ENCODE measurements at regions not wholly inside any gene's neighbourhood (a gene's known extent, or its start where the extent isn't known, plus 50 kb on each side); places are given as distances from the start of the nearest gene placed in this dataset.
"Not testable (repeated sequence)": the region's sequence is repeated elsewhere in the genome, so short reads cannot be mapped to it uniquely, and the experiment has no call there.

- no peak for DNase-seq (ENCODE audit: low read depth in 2 of 2)
Measured at GRCh38 chr2:12877761-12878160, 161.0 kb downstream of the TRIB2 start.

GRCh38 chr2:12879649-12880048 is 162.9 kb downstream of the TRIB2 start:
- no peak for DNase-seq (ENCODE audit: low read depth in 2 of 2)

GRCh38 chr2:12881952-12882351 is 165.2 kb downstream of the TRIB2 start:
- DNase-seq (ENCODE audit: low read depth in 2 of 2), result no peak

DNA sequence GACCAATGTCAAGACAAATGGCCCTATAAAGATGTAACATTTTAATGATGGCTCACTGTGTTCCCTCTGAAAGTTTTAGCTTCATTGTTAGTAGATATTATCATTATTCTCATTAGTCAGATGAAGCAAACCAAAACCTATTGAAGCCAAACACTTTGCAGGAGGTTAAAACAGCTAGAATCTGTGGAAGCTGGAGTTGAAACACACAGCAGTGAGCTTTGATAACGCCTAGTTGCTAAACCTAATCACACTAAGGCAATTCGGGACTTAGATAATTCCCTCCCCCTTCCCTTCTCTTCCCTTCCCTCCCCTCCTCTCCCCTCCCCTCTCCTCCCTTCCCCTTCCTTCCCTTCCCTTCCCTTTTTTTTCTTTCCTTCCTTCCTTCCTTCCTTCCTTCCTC is 165.7 kb downstream of the TRIB2 start:
- no peak for DNase-seq (ENCODE audit: low read depth in 2 of 2)

DNA sequence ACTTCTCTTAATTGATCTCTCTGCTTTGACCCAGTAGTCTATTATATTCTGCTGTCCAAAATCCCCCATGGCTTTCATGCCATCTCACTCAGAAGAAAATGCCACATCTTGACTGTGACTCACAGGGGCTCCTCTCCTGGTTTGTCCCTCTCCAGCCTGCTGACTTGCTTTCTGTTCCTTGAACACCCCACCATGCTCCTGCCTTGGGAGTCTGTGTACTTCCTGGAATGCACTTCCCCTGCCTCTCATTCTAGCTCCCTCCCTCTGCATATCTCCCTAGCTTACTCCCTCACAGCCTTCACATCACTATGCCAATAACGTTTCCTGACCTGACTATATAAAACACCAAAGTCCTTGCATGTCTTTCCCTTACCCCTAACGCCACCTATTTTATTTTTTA is 167.2 kb downstream of the TRIB2 start:
- no peak for DNase-seq (ENCODE audit: low read depth in 2 of 2)

DNA sequence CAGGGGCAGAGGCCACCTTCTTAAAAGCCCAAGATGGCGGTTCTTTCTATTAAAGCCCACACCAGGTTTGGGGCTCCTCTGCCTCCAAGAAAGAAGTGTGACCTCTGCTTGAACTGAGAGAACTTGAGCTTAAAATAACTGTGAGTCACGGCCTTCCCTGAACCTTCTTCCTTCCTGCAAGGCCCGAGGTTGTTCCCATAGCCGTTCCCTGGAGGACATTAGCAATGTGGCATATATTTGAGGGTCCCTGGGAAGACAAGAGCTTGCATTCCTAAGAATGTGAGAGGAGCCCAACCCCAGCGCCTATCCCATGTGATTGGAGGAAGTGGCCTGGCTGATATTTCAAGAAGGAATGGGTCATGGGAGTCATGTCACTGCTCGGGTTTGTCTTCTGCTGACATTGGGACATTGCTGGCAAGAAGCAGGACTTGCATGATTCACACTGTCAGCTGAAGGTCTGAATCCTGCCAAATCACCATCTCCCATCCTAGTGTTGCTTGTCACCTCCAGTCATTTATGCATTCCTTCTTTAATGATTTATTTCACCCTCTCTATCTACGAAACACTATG is 168.1 kb downstream of the TRIB2 start:
- no peak for DNase-seq (ENCODE audit: low read depth in 2 of 2)

- DNase-seq (ENCODE audit: low read depth in 2 of 2), result no peak
Measured at GRCh38 chr2:12890066-12890465, 173.3 kb downstream of the TRIB2 start.

GRCh38 chr2:12890481-12890991 is 173.8 kb downstream of the TRIB2 start:
- no peak for DNase-seq (ENCODE audit: low read depth in 2 of 2)

DNA sequence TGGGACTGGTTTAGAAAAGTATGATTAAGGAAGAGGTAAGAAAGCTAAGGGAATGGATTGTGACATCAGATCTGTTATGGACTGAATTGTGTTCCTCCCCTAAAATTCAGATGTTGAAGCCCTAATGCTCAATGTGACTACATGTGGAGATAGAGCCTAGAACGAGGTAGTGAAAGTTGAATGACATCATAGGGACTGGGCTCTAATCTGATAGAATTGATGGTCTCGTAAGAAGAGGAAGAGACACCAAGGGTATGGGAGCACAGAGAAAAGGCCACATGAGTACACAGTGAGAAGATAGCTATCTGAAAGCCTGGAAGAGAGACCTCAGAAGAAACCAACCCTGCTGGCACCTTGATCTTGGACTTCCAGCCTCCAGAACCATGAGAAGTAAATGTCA is 178.3 kb downstream of the TRIB2 start:
- no peak for DNase-seq (ENCODE audit: low read depth in 2 of 2)

DNA sequence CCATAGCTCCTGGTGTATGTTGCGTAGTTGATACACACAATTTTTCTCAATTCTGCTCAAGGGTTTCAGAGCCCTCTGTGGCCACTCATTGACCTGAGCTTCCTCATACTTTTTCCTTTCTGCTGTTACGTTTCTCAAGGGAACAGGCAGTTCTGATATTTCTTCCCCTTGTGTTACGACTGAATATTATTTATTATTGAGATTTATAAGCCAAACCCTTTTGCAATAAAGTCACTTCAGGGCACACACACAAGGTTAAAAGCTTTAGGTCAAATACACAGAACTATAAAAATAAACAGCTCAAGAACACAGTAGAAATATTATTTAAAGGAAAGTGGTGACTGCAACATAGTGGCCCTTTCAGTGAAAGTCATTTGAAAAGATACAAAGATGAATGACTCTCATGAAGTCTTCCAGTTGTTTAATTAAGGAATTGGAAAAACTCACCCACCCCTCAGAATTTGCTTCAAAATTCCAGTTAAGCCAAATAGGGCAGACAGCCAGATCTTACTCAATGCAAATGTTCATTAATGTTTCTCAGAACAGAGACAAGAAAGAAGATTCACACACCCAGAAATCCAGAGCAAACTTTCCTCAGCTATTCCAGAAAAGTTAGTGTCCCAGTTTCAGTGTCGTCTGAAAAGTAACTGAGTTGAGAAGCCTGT is 179.7 kb downstream of the TRIB2 start:
- no peak for DNase-seq (ENCODE audit: low read depth in 2 of 2)

GRCh38 chr2:12897181-12897580 is 180.4 kb downstream of the TRIB2 start:
- DNase-seq (ENCODE audit: low read depth in 2 of 2), result no peak

DNA sequence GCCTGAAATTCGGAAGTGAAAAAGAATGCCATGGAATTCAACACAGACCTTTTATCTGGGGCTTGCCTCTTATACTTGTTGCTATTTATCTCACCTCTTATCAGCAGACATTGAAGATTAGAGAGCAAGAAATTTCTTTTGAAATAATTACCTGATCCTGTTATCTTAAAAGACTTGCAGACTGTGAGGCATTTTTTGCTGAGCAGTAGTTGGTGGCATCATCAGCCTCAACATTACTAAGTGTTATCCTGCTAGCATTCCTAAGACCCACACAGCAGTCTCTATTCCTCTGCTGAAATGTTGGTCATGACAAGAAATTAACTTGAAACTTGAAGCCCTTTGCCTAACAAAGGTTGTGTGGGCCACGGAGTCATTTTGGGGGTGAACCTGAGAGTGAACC is 186.5 kb downstream of the TRIB2 start:
- DNase-seq (ENCODE audit: low read depth in 2 of 2), result no peak

DNA sequence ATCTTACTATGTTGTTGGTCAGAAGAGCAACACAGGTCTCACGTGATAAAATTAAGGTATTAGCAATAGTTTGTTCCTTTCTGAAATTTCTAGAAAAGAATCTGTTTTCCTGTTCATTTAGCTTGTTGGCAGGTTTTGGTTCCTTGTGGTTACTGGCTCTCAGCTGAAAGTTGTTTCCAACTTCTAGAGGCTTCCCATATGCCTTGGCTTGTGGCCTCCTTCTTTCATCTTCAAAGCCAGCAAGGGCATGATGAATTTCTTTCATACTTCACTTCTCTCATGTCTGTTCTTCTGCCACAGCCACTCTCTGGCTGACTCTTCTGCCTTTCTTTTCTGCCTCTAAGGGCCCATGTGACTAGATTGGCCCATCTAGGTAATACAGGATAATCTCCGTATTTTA is 193.7 kb downstream of the TRIB2 start:
- DNase-seq (ENCODE audit: low read depth in 2 of 2), result no peak

DNA sequence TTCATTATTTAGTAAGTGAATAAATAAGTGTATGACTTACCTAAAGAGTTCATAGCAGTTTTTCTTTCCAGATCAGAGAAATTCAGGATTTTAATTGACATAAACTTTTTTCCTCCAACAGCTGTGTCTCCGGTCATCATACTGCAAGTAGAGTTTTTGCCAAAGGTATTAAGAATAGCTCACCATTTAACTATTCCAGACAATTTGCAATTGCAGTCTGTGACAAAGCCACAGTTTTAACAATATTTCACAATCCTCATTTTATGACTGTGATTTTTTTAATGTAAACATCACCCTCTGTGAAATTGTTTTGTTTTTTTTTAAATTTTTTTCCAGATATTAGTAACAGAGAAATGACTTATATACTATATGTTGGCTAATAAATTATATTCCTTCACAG is 199.1 kb downstream of the TRIB2 start:
- no peak for DNase-seq (ENCODE audit: low read depth in 2 of 2)

- DNase-seq (ENCODE audit: low read depth in 2 of 2), result no peak
Measured at GRCh38 chr2:12918138-12918834, 201.6 kb downstream of the TRIB2 start.

DNA sequence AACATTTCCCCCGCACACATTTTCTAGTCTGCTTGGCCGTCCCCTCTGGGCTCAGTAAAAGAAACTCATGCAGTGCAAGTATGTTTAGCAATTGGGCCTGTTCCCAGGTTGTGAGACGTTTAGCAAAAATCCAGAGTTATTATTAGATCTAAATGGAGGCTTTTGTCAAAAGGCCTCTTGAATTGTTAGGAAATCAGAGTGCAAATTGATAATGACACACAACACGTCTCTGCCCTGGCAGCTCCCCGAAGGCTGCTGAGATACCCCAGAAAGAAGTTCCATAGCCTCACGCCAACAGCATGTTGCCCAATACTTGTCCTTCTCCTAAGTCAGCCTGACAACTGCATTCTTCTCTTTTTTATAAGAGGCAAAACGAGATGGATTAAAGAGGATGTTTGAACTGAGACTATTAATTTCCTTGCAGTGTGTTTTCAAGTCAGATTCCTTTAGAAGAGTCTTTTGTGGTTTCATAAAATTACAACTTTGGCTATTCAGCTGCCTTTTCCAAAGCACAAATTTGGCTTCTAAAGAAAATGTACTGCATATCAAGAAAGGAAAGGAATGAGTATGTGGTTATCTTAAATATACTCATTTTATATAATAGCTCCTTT is 202.2 kb downstream of the TRIB2 start:
- no peak for DNase-seq (ENCODE audit: low read depth in 2 of 2)

- no peak for DNase-seq (ENCODE audit: low read depth in 2 of 2)
Measured at GRCh38 chr2:12921321-12921720, 204.6 kb downstream of the TRIB2 start.

DNA sequence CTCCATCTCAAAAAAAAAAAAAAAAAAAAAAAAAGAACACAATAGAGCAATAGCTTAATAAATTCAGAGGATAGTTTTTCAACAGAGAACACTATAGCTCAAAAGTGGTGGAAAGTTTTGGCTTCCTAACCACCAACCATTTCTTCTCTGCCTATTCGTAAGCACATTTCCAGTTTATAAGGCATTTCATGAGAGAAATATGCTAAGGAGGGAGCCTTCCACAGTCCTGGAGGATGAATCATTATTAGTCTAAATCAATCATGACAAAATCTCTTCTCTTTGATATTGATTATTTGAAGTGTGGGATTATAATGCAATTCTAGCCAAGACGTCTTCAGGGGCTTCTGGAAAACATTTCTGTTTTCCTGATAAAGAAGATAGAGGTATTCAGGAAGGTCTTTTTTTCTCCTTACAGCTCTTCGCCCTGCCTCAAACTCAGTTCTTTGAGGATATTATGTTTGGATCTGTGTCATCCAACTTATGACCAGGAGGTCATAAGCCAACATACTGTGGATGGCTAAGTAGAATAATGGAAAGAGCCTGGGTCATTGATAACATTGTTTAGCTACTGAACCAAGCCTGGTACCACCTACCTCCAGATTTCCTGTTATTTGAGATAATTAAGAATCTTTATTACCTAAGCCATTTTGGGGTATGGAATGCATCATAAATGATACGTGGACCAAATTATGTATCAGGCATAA is 207.3 kb downstream of the TRIB2 start:
- DNase-seq (ENCODE audit: low read depth in 2 of 2), result no peak

DNA sequence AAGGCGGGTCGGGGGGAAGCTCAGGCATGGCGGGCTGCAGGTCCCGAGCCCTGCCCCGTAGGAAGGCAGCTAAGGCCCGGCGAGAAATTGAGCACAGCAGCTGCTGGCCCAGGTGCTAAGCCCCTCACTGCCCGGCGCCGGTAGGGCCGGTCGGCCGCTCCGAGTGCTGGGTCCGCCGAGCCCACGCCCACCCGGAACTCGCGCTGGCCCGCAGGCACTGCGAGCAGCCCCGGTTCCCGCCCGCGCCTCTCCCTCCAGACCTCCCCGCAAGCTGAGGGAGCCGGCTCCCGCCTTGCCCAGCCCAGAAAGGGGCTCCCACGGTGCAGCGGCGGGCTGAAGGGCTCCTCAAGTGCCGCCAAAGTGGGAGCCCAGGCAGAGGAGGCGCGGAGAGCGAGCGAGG is 209.9 kb downstream of the TRIB2 start:
- not testable (repeated sequence) for DNase-seq (ENCODE audit: low read depth in 2 of 2)

DNA sequence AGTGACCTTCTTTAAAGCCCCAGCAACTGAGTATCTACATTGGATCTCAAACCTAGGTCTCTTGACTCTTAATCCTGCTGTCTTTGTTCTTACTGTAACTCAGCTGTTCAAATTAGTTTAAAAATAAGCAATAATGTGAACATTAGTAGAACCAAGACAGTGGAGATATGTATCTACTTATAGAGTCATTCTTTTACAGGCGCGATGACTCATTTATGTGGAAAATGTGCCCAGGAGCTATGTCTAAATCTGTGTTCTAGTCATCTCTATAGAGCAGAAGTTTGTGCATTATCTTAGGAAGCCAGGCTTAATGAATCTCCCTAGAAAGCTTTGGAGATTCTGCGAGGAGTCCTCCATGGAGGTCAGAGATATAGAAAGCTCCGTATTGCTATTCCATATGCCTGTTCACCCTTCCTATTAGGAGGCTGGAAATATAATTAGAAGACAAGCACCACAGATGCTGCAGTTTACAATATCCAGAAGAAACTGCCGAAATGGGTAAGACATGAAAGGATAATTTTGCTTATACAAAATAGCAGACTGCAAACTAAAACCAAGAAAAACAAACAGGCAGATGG is 211.6 kb downstream of the TRIB2 start:
- no peak for DNase-seq (ENCODE audit: low read depth in 2 of 2)

DNA sequence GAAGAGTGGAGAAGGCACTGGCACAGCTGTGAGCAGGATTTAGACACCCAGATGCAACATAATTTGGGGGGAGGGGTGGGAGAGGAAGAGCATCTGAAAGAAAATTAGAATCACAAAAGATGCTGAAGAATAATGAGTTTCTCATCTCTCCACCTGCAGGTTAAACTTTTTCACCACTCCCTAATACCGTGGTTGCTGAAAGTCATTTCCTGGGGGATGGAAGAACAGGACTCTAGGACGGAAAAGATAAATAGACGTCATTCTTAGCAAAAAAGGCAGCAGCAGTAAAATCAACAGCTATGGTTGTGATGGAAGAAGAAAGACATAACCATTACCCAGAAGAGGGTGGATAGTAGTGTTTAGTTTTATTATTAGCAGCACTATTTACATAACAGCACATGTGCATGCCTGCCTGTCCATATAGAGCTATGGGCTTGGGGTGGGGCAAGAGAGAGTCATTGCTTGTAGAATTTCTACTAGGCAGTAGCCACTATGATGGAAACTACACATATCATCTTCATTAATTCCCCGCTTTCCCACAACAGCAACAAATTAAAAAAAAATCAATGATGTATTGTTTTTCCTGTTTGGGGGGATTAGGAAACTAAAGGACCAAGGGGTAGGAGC is 212.2 kb downstream of the TRIB2 start:
- no peak for DNase-seq (ENCODE audit: low read depth in 2 of 2)
